H1 (cell line): ENCODE measurements at regions not wholly inside any gene's neighbourhood (a gene's known extent, or its start where the extent isn't known, plus 50 kb on each side); places are given as distances from the start of the nearest gene placed in this dataset.

ENCODE experiments used
- BRCA1 ChIP-seq: IDR thresholded peaks from 2 replicates; pipeline ENCODE4 v1.6.1; 2012; ENCODE audit warnings: low read depth, low read length, improper control_type of control experiment
- FOSL1 ChIP-seq: IDR thresholded peaks from 2 replicates; pipeline ENCODE4 v1.6.1; 2011; ENCODE audit warnings: mild to moderate bottlenecking, low read depth, low read length, moderate library complexity; ENCODE audit not compliant: insufficient read depth
- KDM4A ChIP-seq: IDR thresholded peaks from one replicate; pipeline ENCODE4 v1.7.1; 2012; ENCODE audit warnings: low read depth, mild to moderate bottlenecking, moderate library complexity, low read length, inconsistent platforms; ENCODE audit not compliant: severe bottlenecking
- KDM5A ChIP-seq: fragments of 200-600 bp; IDR thresholded peaks from 2 replicates; pipeline ENCODE4 v1.7.1; 2012; ENCODE audit warnings: mild to moderate bottlenecking, low read length, inconsistent platforms, mixed read lengths
- NRF1 ChIP-seq: IDR thresholded peaks from 2 replicates; pipeline ENCODE4 v1.6.1; 2011; ENCODE audit warnings: mild to moderate bottlenecking, low read depth, low read length, improper control_type of control experiment
- POLR2AphosphoS5 ChIP-seq: IDR thresholded peaks from 2 replicates; pipeline ENCODE4 v1.6.1; 2011; ENCODE audit warnings: low read depth, low read length
- SAP30 ChIP-seq: fragments of 300-600 bp; sonication (generic); IDR thresholded peaks from 2 replicates; pipeline ENCODE4 v1.7.1; 2012; ENCODE audit warnings: low read length, moderate library complexity, mild to moderate bottlenecking, inconsistent platforms; ENCODE audit not compliant: insufficient read depth, insufficient replicate concordance
- SIRT6 ChIP-seq: IDR thresholded peaks from one replicate; pipeline ENCODE4 v1.7.1; 2012; ENCODE audit warnings: low read length, inconsistent platforms
- TAF1 ChIP-seq: IDR thresholded peaks from 2 replicates; pipeline ENCODE4 v1.6.1; 2011; ENCODE audit warnings: mild to moderate bottlenecking, low read depth, low read length

GRCh38 chr2:19460761-19461160, 102.3 kb upstream of the OSR1 start (continued):
- TF ChIP-seq SAP30 (no peak), SIRT6 (no peak), FOSL1 (no peak), NRF1 (no peak), TAF1 (no peak), BRCA1 (no peak), POLR2AphosphoS5 (no peak), KDM5A (no peak), KDM4A (no peak)
